A204.1 (cell line): ENCODE measurements at regions not wholly inside any gene's neighbourhood (a gene's known extent, or its start where the extent isn't known, plus 50 kb on each side); places are given as distances from the start of the nearest gene placed in this dataset.
"Not testable (repeated sequence)": the region's sequence is repeated elsewhere in the genome, so short reads cannot be mapped to it uniquely, and the experiment has no call there.

Experiments
- FAIRE-seq: peaks from 2 replicates; lab custom pipeline; 2012; peaks lifted over from hg19 to GRCh38; lab: Jason Lieb, UNC

DNA sequence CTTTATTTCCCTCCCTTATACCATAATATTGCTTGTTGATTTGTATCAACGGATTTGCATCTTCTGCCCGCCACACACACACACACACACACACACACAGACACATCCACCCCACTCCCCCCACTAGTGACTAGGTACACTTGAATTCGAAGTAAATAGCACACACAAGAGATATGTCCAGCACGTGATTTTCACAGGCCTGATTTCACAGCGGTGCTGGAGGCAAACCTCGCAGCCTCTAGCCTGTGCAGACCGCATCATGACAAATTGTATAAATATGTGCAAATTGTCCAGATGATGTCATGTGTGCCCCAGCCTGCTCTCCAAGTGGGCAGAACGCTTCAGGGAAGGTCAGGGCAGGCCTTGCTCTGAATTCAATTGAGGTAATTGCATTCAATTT lies 153.8 kb upstream of the TPTE start:
- not testable (repeated sequence) for FAIRE-seq

- FAIRE-seq: not testable (repeated sequence)
These were observed 153.0 kb upstream of the TPTE start for GRCh38 chr21:10368323-10368798.

- FAIRE-seq: peak; percentile 70
These were observed 152.1 kb upstream of the TPTE start for GRCh38 chr21:10369289-10369688.

DNA sequence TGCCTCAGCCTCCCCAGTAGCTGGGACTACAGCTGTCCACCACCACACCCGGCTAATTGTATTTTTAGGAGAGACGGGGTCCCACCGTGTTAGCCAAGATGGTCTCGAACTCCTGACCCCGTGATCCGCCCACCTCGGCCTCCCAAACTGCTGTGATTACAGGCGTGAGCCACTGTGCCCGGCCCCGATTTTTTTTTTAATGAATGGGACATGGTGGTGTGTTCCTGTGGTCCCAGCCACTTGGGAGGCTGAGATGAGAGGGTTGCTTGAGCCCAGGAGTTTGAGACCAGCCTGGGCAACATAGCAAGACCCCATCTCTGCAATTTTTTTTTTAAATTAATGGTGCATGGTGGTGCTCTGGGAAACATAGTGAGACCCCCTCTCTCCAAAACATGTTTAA lies 143.6 kb upstream of the TPTE start:
- not testable (repeated sequence) for FAIRE-seq

GRCh38 chr21:10379816-10380215 lies 141.6 kb upstream of the TPTE start:
- FAIRE-seq: not testable (repeated sequence)

- not testable (repeated sequence) for FAIRE-seq
These were observed 139.7 kb upstream of the TPTE start for GRCh38 chr21:10381687-10382060.

DNA sequence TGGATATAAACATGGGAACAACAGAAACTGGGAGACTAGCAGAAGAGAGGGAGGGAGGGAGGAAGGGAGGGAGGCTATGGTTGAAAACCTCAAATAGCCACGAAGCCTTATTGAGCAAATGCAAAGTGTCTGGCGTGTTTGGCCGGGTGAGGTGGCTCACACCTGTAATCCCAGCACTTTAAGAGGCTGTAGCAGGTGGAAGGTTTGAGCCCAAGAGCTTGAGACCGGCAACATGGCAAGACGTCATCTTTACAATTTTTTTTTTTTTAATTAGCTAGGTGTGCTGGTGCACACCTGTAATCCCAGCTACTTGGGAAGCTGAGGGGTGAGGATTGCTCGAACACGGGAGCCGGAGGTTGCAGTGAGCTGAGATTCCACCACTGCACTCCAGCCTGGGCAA lies 139.2 kb upstream of the TPTE start:
- not testable (repeated sequence) for FAIRE-seq

- not testable (repeated sequence) for FAIRE-seq
These were observed 138.8 kb upstream of the TPTE start for GRCh38 chr21:10382580-10382979.

- not testable (repeated sequence) for FAIRE-seq
These were observed 137.8 kb upstream of the TPTE start for GRCh38 chr21:10383571-10383970.

DNA sequence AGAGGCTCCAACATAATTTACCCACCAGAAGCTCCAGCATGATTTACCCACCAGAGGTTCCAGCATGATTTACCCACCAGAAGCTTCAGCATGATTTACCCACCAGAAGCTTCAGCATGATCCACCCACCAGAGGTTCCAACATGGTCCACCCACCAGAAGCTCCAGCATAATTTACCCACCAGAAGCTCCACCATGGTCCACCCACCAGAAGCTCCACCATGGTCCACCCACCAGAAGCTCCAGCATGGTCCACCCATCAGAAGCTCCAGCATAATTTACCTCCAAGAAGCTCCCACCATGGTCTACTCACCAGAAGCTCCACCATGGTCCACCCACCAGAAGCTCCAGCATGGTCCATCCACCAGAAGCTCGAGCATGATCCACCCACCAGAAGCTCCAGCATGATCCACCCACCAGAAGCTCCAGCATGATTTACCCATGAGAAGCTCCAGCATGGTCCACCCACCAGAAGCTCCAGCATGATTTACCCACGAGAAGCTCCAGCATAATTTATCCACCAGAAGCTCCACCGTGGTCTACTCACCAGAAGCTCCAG lies 137.0 kb upstream of the TPTE start:
- FAIRE-seq: not testable (repeated sequence)

DNA sequence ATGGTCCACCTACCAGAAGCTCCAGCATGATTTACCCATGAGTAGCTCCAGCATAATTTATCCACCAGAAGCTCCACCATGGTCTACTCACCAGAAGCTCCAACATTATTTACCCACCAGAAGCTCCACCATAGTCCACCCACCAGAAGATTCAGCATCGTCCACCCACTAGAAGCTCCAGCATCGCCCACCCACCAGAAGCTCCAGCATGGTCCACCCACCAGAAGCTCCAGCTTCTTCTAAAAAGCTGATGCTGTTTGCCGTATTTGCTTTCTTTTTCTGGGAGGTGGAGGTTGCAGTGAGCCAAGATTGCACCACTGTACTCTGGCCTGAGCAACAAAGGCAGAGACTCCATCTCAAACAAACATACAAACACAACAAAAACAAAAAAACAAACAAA lies 136.2 kb upstream of the TPTE start:
- not testable (repeated sequence) for FAIRE-seq

GRCh38 chr21:10385898-10386527 lies 135.4 kb upstream of the TPTE start:
- FAIRE-seq: not testable (repeated sequence)

- FAIRE-seq: not testable (repeated sequence)
These were observed 133.5 kb upstream of the TPTE start for GRCh38 chr21:10387692-10388450.

DNA sequence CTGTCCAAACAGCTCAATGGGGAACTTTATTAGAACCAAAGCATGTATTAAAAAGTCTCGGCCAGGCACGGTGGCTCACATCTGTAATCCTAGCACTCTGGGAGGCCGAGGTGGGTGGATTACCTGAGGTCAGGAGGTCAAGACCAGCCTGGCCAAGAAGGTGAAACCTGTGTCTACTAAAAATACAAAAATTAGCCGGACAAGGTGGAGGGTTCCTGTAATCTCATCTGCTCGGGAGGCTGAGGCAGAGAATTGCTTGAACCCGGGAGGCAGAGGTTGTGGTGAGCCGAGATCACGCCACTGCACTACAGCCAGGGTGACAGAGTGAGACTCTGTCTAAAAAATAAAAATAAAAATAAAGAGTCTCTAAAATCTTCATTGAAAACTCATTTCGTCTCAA lies 132.8 kb upstream of the TPTE start:
- FAIRE-seq: not testable (repeated sequence)

DNA sequence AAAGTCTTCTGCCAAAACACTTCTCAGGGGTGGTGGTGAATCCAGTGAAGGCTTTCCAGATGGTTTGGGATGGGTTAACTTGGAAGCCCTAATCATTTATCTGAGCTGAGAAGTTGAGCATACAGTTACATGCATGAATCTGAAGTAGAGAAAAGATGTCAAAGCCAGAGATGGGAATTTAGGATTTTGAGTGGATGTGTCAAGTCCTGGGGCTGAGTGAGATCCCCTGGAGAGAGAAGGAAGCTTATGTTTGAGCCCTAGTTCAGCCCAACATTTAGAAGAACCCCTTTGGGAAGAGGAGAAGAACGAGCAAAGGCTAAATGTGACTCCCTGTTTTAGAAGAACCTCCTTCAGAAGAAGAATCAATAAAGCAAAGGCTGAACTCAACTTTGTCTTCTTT lies 129.1 kb upstream of the TPTE start:
- not testable (repeated sequence) for FAIRE-seq

- not testable (repeated sequence) for FAIRE-seq
These were observed 125.4 kb upstream of the TPTE start for GRCh38 chr21:10395963-10396362.

GRCh38 chr21:10397495-10397915 lies 123.9 kb upstream of the TPTE start:
- not testable (repeated sequence) for FAIRE-seq

GRCh38 chr21:10398692-10399489 lies 122.5 kb upstream of the TPTE start:
- not testable (repeated sequence) for FAIRE-seq

DNA sequence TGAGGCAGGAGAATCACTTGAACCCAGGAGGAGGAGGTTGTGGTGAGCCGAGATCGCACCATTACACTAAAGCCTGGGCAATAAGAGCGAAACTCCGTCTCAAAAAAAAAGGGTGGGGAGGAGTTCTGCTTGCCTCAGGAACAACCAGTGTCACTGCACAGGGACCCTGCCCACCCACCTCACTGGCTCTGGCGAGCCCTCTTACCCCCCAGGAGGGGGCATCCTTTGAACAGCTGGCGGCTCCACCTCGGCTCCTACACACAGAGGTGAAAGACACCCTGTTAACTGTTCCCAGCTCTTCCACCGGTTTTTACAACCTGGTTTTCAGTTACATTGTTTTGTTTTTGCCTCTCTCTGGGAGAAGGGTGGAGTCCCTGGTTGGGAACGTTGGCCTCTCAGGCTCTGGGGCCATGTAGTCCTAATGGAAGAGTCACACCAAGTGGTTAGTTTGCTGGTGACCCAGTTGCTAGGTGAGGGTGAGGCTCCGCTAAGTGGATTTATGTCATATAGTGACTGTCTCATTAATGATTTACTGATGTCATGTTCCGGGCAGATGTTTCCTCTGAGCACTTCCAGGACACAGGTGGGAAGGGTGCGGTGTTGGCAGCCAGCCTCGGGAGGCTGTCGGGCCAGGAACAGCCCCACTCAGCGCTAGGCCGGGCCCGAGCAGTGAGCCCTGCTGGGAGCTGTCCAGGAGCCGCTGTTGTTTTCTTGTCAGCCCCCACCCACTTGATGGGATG lies 120.6 kb upstream of the TPTE start:
- FAIRE-seq: not testable (repeated sequence)

DNA sequence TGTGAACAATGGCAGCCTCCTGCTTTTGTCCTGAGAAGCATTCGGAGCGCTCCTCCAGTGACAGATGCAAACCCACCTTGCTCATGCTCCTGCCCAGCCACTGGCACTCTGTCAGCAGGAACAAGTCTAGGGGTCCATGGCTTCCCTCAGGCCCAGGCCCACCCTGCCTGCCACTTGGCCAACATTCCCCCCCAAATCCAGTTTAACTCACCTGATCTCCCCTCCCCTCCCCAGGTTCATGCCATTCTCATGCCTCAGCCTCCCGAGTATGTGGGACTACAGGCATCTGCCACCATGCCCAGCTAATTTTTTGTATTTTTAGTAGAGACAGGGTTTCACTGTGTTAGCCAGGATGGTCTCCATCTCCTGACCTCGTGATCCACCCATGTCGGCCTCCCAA lies 118.9 kb upstream of the TPTE start:
- not testable (repeated sequence) for FAIRE-seq

GRCh38 chr21:10405331-10405730 lies 116.1 kb upstream of the TPTE start:
- FAIRE-seq: not testable (repeated sequence)

GRCh38 chr21:10409786-10410185 lies 111.6 kb upstream of the TPTE start:
- FAIRE-seq: not testable (repeated sequence)
